ENCODE measurements at regions not wholly inside any gene's neighbourhood (a gene's known extent, or its start where the extent isn't known, plus 50 kb on each side); places are given as distances from the start of the nearest gene placed in this dataset.

DNA sequence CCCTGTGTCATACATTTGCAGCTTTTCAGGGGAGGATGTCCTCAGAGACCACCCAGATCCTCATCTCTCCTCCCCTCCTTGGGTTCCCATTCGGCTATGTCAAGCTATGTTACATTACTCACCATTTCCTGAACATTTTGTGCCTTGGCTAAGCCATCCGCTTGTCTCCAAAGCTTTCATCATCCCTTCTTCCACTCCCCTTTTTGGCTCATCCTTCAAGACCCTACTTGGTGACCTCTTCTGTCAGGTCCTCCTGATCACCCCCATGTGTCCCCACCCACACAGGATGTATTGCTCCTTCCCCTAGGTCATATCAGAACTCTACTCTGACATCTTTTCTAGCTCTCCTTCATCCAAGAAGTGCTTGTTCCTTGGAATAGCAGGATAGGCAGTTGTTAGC lies 81.8 kb downstream of the BOD1 start:
- Mint-ChIP-seq H3K9me3 (ENCODE audit: unreplicated experiment) (peaks cover 4% of the 10 kb centered on the region), H3K36me3 (ENCODE audit: unreplicated experiment) (no peaks in the 10 kb centered on the region), H3K27ac (ENCODE audit: unreplicated experiment) (no peak overlapping the region), H3K4me3 (ENCODE audit: unreplicated experiment) (no peak overlapping the region), H3K4me1 (ENCODE audit: low read depth, unreplicated experiment) (no peaks in the 10 kb centered on the region), H3K27me3 (ENCODE audit: unreplicated experiment) (no peaks in the 10 kb centered on the region)
- TF ChIP-seq, protein P1, sequence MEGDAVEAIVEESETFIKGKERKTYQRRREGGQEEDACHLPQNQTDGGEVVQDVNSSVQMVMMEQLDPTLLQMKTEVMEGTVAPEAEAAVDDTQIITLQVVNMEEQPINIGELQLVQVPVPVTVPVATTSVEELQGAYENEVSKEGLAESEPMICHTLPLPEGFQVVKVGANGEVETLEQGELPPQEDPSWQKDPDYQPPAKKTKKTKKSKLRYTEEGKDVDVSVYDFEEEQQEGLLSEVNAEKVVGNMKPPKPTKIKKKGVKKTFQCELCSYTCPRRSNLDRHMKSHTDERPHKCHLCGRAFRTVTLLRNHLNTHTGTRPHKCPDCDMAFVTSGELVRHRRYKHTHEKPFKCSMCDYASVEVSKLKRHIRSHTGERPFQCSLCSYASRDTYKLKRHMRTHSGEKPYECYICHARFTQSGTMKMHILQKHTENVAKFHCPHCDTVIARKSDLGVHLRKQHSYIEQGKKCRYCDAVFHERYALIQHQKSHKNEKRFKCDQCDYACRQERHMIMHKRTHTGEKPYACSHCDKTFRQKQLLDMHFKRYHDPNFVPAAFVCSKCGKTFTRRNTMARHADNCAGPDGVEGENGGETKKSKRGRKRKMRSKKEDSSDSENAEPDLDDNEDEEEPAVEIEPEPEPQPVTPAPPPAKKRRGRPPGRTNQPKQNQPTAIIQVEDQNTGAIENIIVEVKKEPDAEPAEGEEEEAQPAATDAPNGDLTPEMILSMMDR (IDR thresholded peaks at IDR 0.05; ENCODE audit: partially characterized antibody, unreplicated experiment): no peak
- DNase-seq: no peak

DNA sequence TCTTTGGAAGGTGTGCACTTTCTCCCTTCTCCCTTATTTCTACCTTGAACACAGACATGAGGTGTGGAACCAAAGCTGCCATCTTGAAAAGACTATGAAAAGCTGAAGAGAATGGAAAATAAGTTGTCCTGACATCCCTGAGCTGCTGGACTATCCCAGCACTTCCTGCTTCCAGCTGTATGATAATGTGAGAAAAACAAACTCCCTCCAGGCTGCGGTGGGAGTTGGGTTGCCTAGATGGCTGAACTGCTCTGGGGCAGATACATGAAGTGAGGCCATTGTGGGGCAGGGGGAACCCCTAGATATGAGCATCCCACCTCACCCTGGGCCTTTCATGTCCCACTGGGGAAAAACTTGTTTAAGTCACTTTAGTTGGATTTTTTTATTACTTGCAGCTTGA lies 82.4 kb downstream of the BOD1 start:
- Mint-ChIP-seq H3K4me3 (ENCODE audit: unreplicated experiment) (no peak overlapping the region), H3K36me3 (ENCODE audit: unreplicated experiment) (no peaks in the 10 kb centered on the region), H3K4me1 (ENCODE audit: low read depth, unreplicated experiment) (no peaks in the 10 kb centered on the region), H3K27ac (ENCODE audit: unreplicated experiment) (no peak overlapping the region), H3K27me3 (ENCODE audit: unreplicated experiment) (no peaks in the 10 kb centered on the region), H3K9me3 (ENCODE audit: unreplicated experiment) (peaks cover 4% of the 10 kb centered on the region)
- DNase-seq: no peak
- TF ChIP-seq, protein P1 (IDR thresholded peaks at IDR 0.05; ENCODE audit: partially characterized antibody, unreplicated experiment): no peak

DNA sequence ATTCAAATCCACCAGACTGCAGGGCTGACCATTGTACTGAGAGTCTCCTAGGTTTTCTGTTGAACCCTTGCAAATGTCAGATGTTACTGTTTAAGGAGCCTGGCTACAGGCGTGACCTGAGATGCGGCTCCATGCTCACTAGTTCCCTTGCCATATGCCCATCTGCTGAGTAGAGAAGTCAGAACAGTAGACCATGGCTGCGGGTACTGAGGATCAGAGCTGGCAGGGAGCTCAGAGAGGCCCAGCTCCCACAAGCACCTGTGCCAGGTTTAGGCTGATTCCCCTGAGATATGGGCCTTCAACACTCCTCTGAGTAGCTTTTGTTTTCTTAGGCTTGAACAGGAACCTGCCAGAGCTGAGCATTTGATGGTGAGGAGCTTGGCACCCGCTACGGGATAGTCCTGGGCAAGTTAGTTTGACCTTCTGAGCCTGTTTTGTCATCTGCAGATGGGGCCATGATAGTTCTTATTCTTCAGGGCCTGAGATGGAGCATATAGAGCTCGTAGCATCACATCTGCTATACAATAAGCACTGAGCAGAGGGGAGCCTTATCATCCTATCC lies 83.7 kb downstream of the BOD1 start:
- Mint-ChIP-seq H3K9me3 (ENCODE audit: unreplicated experiment) (peaks cover 4% of the 10 kb centered on the region), H3K4me3 (ENCODE audit: unreplicated experiment) (no peak overlapping the region), H3K36me3 (ENCODE audit: unreplicated experiment) (no peaks in the 10 kb centered on the region), H3K4me1 (ENCODE audit: low read depth, unreplicated experiment) (no peaks in the 10 kb centered on the region), H3K27me3 (ENCODE audit: unreplicated experiment) (no peaks in the 10 kb centered on the region), H3K27ac (ENCODE audit: unreplicated experiment) (no peak overlapping the region)
- DNase-seq: no peak
- TF ChIP-seq, protein P1 (IDR thresholded peaks at IDR 0.05; ENCODE audit: partially characterized antibody, unreplicated experiment): no peak

DNA sequence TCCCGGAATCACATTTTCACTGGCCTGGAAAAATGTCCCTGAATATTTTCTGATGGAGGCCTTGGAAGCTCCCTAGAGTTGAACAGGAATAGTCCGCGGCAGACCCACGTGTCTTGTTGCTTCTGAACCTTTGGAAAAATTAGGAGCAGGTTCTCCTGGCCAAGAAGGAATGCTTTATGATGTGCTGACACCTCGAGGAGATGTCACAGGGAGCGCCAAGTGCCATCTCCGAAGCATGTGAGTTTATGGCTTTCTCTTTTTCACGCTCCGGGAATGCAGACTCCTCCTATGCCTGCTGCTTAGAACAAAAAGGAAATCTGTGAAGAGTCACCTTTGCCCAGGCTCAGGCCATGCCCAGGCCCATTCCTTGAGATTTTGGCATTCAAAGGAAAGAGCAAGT lies 84.6 kb downstream of the BOD1 start:
- no peak overlapping the region for H3K4me3 Mint-ChIP-seq (ENCODE audit: unreplicated experiment)
- no peaks in the 10 kb centered on the region for H3K27me3 Mint-ChIP-seq (ENCODE audit: unreplicated experiment)
- no peak overlapping the region for H3K27ac Mint-ChIP-seq (ENCODE audit: unreplicated experiment)
- H3K9me3 Mint-ChIP-seq (ENCODE audit: unreplicated experiment): peaks cover 4% of the 10 kb centered on the region
- DNase-seq: no peak
- H3K4me1 Mint-ChIP-seq (ENCODE audit: low read depth, unreplicated experiment): no peaks in the 10 kb centered on the region
- no peaks in the 10 kb centered on the region for H3K36me3 Mint-ChIP-seq (ENCODE audit: unreplicated experiment)
- TF ChIP-seq, protein P1 (IDR thresholded peaks at IDR 0.05; ENCODE audit: partially characterized antibody, unreplicated experiment): no peak

DNA sequence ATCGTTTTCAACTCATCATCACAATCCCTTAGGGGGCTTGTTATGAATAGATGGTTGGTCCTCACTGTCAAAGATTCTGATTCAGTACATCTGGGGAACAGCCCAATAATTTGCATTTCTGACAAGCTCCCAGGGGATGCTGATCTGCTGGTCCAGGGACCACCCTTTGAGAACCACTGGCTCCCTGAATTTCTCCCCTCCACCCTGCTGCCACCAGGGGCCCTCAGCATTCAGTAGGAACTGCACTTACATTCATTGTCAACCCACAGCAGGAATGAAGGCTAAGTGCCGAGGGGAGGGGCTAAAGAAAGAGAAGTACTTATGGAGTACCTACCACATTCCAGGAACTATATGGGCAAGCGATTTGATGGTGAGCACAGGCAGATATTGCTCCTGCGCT lies 85.9 kb downstream of the BOD1 start:
- H3K27ac Mint-ChIP-seq (ENCODE audit: unreplicated experiment): no peak overlapping the region
- TF ChIP-seq, protein P1 (IDR thresholded peaks at IDR 0.05; ENCODE audit: partially characterized antibody, unreplicated experiment): no peak
- no peaks in the 10 kb centered on the region for H3K36me3 Mint-ChIP-seq (ENCODE audit: unreplicated experiment)
- no peaks in the 10 kb centered on the region for H3K4me1 Mint-ChIP-seq (ENCODE audit: low read depth, unreplicated experiment)
- no peak for DNase-seq
- peaks cover 4% of the 10 kb centered on the region for H3K9me3 Mint-ChIP-seq (ENCODE audit: unreplicated experiment)
- H3K27me3 Mint-ChIP-seq (ENCODE audit: unreplicated experiment): no peaks in the 10 kb centered on the region
- H3K4me3 Mint-ChIP-seq (ENCODE audit: unreplicated experiment): no peak overlapping the region
